ENCODE measurements at regions not wholly inside any gene's neighbourhood (a gene's known extent, or its start where the extent isn't known, plus 50 kb on each side); places are given as distances from the start of the nearest gene placed in this dataset.

GRCh38 chr12:107458990-107459389 is 226.6 kb upstream of the PWP1 start (continued):
- TF ChIP-seq EP300 (IDR thresholded peaks at IDR 0.05; ENCODE audit: borderline replicate concordance in 1 of 2, low read depth in 2 of 2, low read length in 2 of 2) (no peak), TEAD4 (IDR thresholded peaks at IDR 0.05; ENCODE audit: low read depth, low read length) (no peak), SIX5 (IDR thresholded peaks at IDR 0.05; ENCODE audit: low read depth, low read length) (no peak), JUN (IDR thresholded peaks at IDR 0.05; ENCODE audit: low read depth, low read length) (no peak), SIN3A (conservative IDR thresholded peaks at IDR 0.05 in 1 of 2, IDR thresholded peaks at IDR 0.05 in 1 of 2; ENCODE audit: low read depth in 1 of 2, low read length in 2 of 2) (no peak)

Measured in H1 (cell line).